Suprapubic skin (tissue), 4 donors: ENCODE measurements at regions not wholly inside any gene's neighbourhood (a gene's known extent, or its start where the extent isn't known, plus 50 kb on each side); places are given as distances from the start of the nearest gene placed in this dataset.

Source experiments
- EP300 ChIP-seq: sonication (generic); formaldehyde crosslinking; IDR thresholded peaks from one replicate; pipeline ENCODE4 v1.6.1; 2017; ENCODE audit warnings: antibody characterized with exemption
- POLR2A ChIP-seq, 2 donors: fragments of 450-650 bp; IDR thresholded peaks; one replicate each; pipeline ENCODE4 v1.6.1; 2017; ENCODE audit warnings: antibody characterized with exemption in 2 of 2, mild to moderate bottlenecking in 2 of 2, moderate library complexity in 2 of 2
- POLR2AphosphoS5 ChIP-seq, 3 donors: sonication (generic); formaldehyde crosslinking; IDR thresholded peaks; one replicate each; pipeline ENCODE4 v1.6.1; 2017; ENCODE audit warnings: antibody characterized with exemption in 3 of 3
- TF ChIP-seq, protein P1 (sequence below), 2 donors: fragments of 200-600 bp in 1 of 2; fragments of 450-650 bp in 1 of 2; sonication (generic) in 1 of 2; IDR thresholded peaks; one replicate each; pipeline ENCODE4 v1.5.1; 2016 to 2019; ENCODE audit warnings: antibody characterized with exemption in 2 of 2, mild to moderate bottlenecking in 1 of 2, moderate library complexity in 1 of 2

DNA sequence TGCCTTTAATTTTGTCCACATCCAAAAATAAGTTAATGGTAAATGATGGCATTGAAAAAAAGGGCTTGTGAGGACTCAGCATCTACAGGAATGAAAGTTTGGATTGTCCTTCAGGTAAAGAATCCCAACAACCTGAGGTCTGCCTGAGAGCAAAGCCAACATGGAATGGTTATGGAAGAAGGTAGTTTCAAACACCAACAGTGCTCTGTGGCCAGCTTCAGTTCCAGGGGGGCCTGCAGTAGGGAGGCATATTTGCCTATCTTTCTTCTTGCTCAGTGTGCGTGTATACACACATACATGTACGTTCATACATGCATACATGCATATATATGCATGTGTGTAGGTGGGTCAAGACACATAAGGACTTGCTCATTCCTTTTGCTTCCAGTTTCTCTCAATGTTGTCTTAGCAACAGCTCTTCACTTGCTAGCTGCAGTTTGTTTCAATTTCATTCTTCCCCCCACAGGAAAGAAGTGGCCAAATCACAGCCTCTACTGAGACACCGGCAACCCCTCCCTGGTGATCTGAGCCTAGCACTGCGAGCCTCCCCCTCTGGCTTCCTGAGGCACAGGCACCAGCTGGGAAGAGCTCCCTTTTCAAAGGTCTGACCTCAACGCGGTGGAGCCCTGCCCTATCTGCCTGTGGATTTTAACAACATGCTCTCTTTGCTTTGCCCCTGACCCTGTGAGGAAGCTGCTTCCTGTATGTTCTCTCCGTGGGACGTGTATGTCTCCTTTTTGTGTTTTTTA, 146.2 kb downstream of the KLF13 start:
- TF ChIP-seq, protein P1, sequence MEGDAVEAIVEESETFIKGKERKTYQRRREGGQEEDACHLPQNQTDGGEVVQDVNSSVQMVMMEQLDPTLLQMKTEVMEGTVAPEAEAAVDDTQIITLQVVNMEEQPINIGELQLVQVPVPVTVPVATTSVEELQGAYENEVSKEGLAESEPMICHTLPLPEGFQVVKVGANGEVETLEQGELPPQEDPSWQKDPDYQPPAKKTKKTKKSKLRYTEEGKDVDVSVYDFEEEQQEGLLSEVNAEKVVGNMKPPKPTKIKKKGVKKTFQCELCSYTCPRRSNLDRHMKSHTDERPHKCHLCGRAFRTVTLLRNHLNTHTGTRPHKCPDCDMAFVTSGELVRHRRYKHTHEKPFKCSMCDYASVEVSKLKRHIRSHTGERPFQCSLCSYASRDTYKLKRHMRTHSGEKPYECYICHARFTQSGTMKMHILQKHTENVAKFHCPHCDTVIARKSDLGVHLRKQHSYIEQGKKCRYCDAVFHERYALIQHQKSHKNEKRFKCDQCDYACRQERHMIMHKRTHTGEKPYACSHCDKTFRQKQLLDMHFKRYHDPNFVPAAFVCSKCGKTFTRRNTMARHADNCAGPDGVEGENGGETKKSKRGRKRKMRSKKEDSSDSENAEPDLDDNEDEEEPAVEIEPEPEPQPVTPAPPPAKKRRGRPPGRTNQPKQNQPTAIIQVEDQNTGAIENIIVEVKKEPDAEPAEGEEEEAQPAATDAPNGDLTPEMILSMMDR (IDR thresholded peaks at IDR 0.05) = no peak
- TF ChIP-seq POLR2A (IDR thresholded peaks at IDR 0.05) (no peak), EP300 (no peak), POLR2AphosphoS5 (IDR thresholded peaks at IDR 0.05) (no peak)
